Right lobe of liver (tissue), 4 donors: ENCODE measurements at regions not wholly inside any gene's neighbourhood (a gene's known extent, or its start where the extent isn't known, plus 50 kb on each side); places are given as distances from the start of the nearest gene placed in this dataset.

Experiments
- CTCF ChIP-seq, 4 donors: fragments of 200-600 bp in 3 of 4; fragments of 450-650 bp in 1 of 4; IDR thresholded peaks; one replicate each; pipeline versions ENCODE4 v1.5.1 to v1.8.0; 2016 to 2022; ENCODE audit warnings: antibody characterized with exemption in 4 of 4, mild to moderate bottlenecking in 2 of 4
- POLR2A ChIP-seq: fragments of 450-650 bp; IDR thresholded peaks from one replicate; pipeline ENCODE4 v1.6.1; 2017; ENCODE audit warnings: antibody characterized with exemption, mild to moderate bottlenecking
- donor health status: DM: no; HTN: no; CAD: no.
- donor health status: DM: no; HTN: no; CAD: no.
- donor health status: DM: no; HTN: yes; CAD: no.

- TF ChIP-seq CTCF (IDR thresholded peaks at IDR 0.05): no peak
- TF ChIP-seq POLR2A: no peak
These were observed 257.6 kb downstream of the BCOR start for GRCh38 chrX:39840133-39840532.
